Activated naive CD4-positive, alpha-beta T cell treated with anti-CD3 and anti-CD28 coated beads, Interleukin-2, amount 50 U/mL, for 72 hours (primary cell): ENCODE measurements at regions not wholly inside any gene's neighbourhood (a gene's known extent, or its start where the extent isn't known, plus 50 kb on each side); places are given as distances from the start of the nearest gene placed in this dataset.

Experiments
- ATAC-seq, 2 donors: fragments of 150-1000 bp; cut with Tn5 transposase; 2 replicates each; pipeline ENCODE4 v1.10.0; 2021; ENCODE audit warnings: mild to moderate bottlenecking in 2 of 2, moderate library complexity in 2 of 2
- DNase-seq, 2 donors: peaks; one replicate each; pipeline ENCODE4 v3.0.0; 2021 to 2022; ENCODE audit warnings: low spot score in 2 of 2
- H3K27ac Mint-ChIP-seq, 2 donors: one replicate each; pipeline ENCODE4 v1.8.0; 2022; ENCODE audit warnings: mild to moderate bottlenecking in 2 of 2, mixed read lengths in 2 of 2
- H3K36me3 Mint-ChIP-seq, 2 donors: one replicate each; pipeline ENCODE4 v1.8.0; 2022; ENCODE audit warnings: mixed read lengths in 2 of 2
- H3K9me3 Mint-ChIP-seq, 2 donors: one replicate each; pipeline ENCODE4 v1.8.0; 2022; ENCODE audit warnings: mixed read lengths in 2 of 2

GRCh38 chr1:178628637-178629251 is 96.3 kb upstream of the RALGPS2 start:
- no peak for DNase-seq
- Mint-ChIP-seq H3K36me3 (no peaks in the 10 kb centered on the region), H3K27ac (no peak overlapping the region), H3K9me3 (no peaks in the 10 kb centered on the region)
- ATAC-seq, result no peak

- H3K9me3 Mint-ChIP-seq, result no peaks in the 10 kb centered on the region
- H3K27ac Mint-ChIP-seq, result peak overlapping the region in 1 of 2 donors; percentile 62
- ATAC-seq, result no peak
- no peak for DNase-seq
- no peaks in the 10 kb centered on the region for H3K36me3 Mint-ChIP-seq
These were observed 95.5 kb upstream of the RALGPS2 start for GRCh38 chr1:178629252-178630154.

GRCh38 chr1:178630417-178630816 is 94.6 kb upstream of the RALGPS2 start:
- Mint-ChIP-seq H3K36me3 (no peaks in the 10 kb centered on the region), H3K27ac (no peak overlapping the region), H3K9me3 (no peaks in the 10 kb centered on the region)
- no peak for ATAC-seq
- no peak for DNase-seq

- no peaks in the 10 kb centered on the region for H3K36me3 Mint-ChIP-seq
These were observed 92.4 kb upstream of the RALGPS2 start for GRCh38 chr1:178632653-178633052.

GRCh38 chr1:178633056-178633455 is 92.0 kb upstream of the RALGPS2 start:
- DNase-seq, result no peak
- H3K9me3 Mint-ChIP-seq, result no peaks in the 10 kb centered on the region

More at GRCh38 chr1:178632653-178633052, 92.4 kb upstream of the RALGPS2 start:
- ATAC-seq (no peak), DNase-seq (no peak)
- no peaks in the 10 kb centered on the region for H3K9me3 Mint-ChIP-seq
- no peak overlapping the region for H3K27ac Mint-ChIP-seq

GRCh38 chr1:178634445-178634844 is 90.6 kb upstream of the RALGPS2 start:
- H3K36me3 Mint-ChIP-seq, result no peaks in the 10 kb centered on the region
- H3K9me3 Mint-ChIP-seq, result no peaks in the 10 kb centered on the region
- ATAC-seq (no peak), DNase-seq (no peak)
- no peak overlapping the region for H3K27ac Mint-ChIP-seq

More at GRCh38 chr1:178633056-178633455, 92.0 kb upstream of the RALGPS2 start:
- H3K36me3 Mint-ChIP-seq, result no peaks in the 10 kb centered on the region
- H3K27ac Mint-ChIP-seq, result no peak overlapping the region
- no peak for ATAC-seq

GRCh38 chr1:178637841-178638240 is 87.2 kb upstream of the RALGPS2 start:
- Mint-ChIP-seq H3K9me3 (no peaks in the 10 kb centered on the region), H3K27ac (no peak overlapping the region), H3K36me3 (no peaks in the 10 kb centered on the region)
- DNase-seq, result no peak
- no peak for ATAC-seq

GRCh38 chr1:178639326-178639725 is 85.7 kb upstream of the RALGPS2 start:
- no peak for ATAC-seq
- Mint-ChIP-seq H3K36me3 (no peaks in the 10 kb centered on the region), H3K9me3 (no peaks in the 10 kb centered on the region), H3K27ac (no peak overlapping the region)
- no peak for DNase-seq

GRCh38 chr1:178642282-178642681 is 82.8 kb upstream of the RALGPS2 start:
- no peaks in the 10 kb centered on the region for H3K9me3 Mint-ChIP-seq
- H3K27ac Mint-ChIP-seq, result no peak overlapping the region
- no peaks in the 10 kb centered on the region for H3K36me3 Mint-ChIP-seq
- no peak for DNase-seq
- ATAC-seq, result no peak

GRCh38 chr1:178643349-178643748 is 81.7 kb upstream of the RALGPS2 start:
- ATAC-seq (no peak), DNase-seq (no peak)
- Mint-ChIP-seq H3K27ac (no peak overlapping the region), H3K36me3 (no peaks in the 10 kb centered on the region), H3K9me3 (no peaks in the 10 kb centered on the region)

GRCh38 chr1:178643831-178644230 is 81.2 kb upstream of the RALGPS2 start:
- H3K27ac Mint-ChIP-seq, result no peak overlapping the region
- no peaks in the 10 kb centered on the region for H3K9me3 Mint-ChIP-seq
- no peaks in the 10 kb centered on the region for H3K36me3 Mint-ChIP-seq
- no peak for ATAC-seq
- no peak for DNase-seq

- H3K36me3 Mint-ChIP-seq, result no peaks in the 10 kb centered on the region
- no peak for ATAC-seq
- no peak overlapping the region for H3K27ac Mint-ChIP-seq
- no peaks in the 10 kb centered on the region for H3K9me3 Mint-ChIP-seq
- DNase-seq, result no peak
These were observed 80.5 kb upstream of the RALGPS2 start for GRCh38 chr1:178644308-178645120.

- Mint-ChIP-seq H3K36me3 (no peaks in the 10 kb centered on the region), H3K9me3 (no peaks in the 10 kb centered on the region), H3K27ac (no peak overlapping the region)
- DNase-seq, result no peak
- no peak for ATAC-seq
These were observed 79.8 kb upstream of the RALGPS2 start for GRCh38 chr1:178645157-178645807.

GRCh38 chr1:178645808-178646200 is 79.2 kb upstream of the RALGPS2 start:
- Mint-ChIP-seq H3K27ac (no peak overlapping the region), H3K9me3 (no peaks in the 10 kb centered on the region), H3K36me3 (no peaks in the 10 kb centered on the region)
- ATAC-seq, result no peak
- no peak for DNase-seq

GRCh38 chr1:178646821-178647220 is 78.2 kb upstream of the RALGPS2 start:
- ATAC-seq, result no peak

GRCh38 chr1:178648151-178648550 is 76.9 kb upstream of the RALGPS2 start:
- DNase-seq, result no peak
- Mint-ChIP-seq H3K27ac (no peak overlapping the region), H3K36me3 (no peaks in the 10 kb centered on the region), H3K9me3 (no peaks in the 10 kb centered on the region)
- ATAC-seq, result no peak

More at GRCh38 chr1:178646821-178647220, 78.2 kb upstream of the RALGPS2 start:
- no peaks in the 10 kb centered on the region for H3K36me3 Mint-ChIP-seq
- no peaks in the 10 kb centered on the region for H3K9me3 Mint-ChIP-seq
- no peak for DNase-seq
- H3K27ac Mint-ChIP-seq, result no peak overlapping the region
